BJ (cell line): ENCODE measurements at regions not wholly inside any gene's neighbourhood (a gene's known extent, or its start where the extent isn't known, plus 50 kb on each side); places are given as distances from the start of the nearest gene placed in this dataset.

Experiments used
- CTCF ChIA-PET: fragments of 350-600 bp; formaldehyde crosslinking; extraction: SDS; loops from one replicate; lab custom pipeline; 2021; ENCODE audit warnings: antibody characterized with exemption, inconsistent platforms; lab: Yijun Ruan, JAX
- POLR2A ChIA-PET: fragments of 300-600 bp; sonication (Branson Sonifier 250); formaldehyde crosslinking; extraction: SDS; loops from one replicate; lab custom pipeline; 2021; ENCODE audit warnings: antibody characterized with exemption; lab: Charles Lee
- DNase-seq: peaks from one replicate; pipeline ENCODE4 v3.0.0-alpha.2; 2011; ENCODE audit warnings: low read depth
- H3K27me3 ChIP-seq: 2 replicates; pipeline ENCODE4 v1.6.0; 2011; ENCODE audit warnings: low read length; ENCODE audit not compliant: control insufficient read depth, insufficient read depth
- H3K36me3 ChIP-seq: 2 replicates; pipeline ENCODE4 v1.5.1; 2011; ENCODE audit warnings: low read length; ENCODE audit not compliant: control insufficient read depth, insufficient read depth
- H3K4me3 ChIP-seq: 2 replicates; pipeline ENCODE4 v1.5.1; 2011; ENCODE audit warnings: low read depth, mild to moderate bottlenecking, control low read depth, low read length
- TF ChIP-seq, protein P1 (sequence below): IDR thresholded peaks from 2 replicates; pipeline ENCODE4 v1.5.1; 2011; ENCODE audit warnings: low read depth, mild to moderate bottlenecking, control low read depth, inconsistent platforms, low read length, moderate library complexity; ENCODE audit not compliant: insufficient read depth

DNA sequence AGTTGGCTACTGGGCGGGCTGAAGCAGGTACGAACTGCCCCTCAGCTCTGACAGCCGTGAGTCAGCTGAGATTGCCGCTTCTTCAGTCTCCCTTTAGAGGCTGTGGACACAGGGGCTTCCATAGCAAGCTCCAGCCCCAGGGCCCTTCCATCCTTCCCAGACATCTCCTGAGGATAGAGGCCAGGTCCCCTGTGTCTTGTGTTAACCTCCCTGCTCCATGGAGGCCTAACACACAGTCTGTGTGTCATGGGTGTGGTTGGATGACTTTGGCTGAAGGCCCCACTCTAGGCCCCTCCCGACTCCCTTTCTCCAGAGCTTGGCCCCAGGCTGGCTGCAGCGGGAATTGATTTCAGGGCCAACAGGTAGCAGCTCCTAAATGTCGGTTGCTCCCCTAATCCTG lies 116.1 kb upstream of the TLE3 start:
- CTCF ChIA-PET: interaction anchor here (1.5 kb wide), 1 partner anchor 35 kb away, joined by 3 read pairs; no protein-coding TSS in a partner anchor
- no peak overlapping the region for H3K4me3 ChIP-seq
- no peak for DNase-seq
- peaks cover 8% of the 10 kb centered on the region for H3K27me3 ChIP-seq
- POLR2A ChIA-PET: no interaction called here
- TF ChIP-seq, protein P1, sequence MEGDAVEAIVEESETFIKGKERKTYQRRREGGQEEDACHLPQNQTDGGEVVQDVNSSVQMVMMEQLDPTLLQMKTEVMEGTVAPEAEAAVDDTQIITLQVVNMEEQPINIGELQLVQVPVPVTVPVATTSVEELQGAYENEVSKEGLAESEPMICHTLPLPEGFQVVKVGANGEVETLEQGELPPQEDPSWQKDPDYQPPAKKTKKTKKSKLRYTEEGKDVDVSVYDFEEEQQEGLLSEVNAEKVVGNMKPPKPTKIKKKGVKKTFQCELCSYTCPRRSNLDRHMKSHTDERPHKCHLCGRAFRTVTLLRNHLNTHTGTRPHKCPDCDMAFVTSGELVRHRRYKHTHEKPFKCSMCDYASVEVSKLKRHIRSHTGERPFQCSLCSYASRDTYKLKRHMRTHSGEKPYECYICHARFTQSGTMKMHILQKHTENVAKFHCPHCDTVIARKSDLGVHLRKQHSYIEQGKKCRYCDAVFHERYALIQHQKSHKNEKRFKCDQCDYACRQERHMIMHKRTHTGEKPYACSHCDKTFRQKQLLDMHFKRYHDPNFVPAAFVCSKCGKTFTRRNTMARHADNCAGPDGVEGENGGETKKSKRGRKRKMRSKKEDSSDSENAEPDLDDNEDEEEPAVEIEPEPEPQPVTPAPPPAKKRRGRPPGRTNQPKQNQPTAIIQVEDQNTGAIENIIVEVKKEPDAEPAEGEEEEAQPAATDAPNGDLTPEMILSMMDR: no peak
- no peaks in the 10 kb centered on the region for H3K36me3 ChIP-seq

DNA sequence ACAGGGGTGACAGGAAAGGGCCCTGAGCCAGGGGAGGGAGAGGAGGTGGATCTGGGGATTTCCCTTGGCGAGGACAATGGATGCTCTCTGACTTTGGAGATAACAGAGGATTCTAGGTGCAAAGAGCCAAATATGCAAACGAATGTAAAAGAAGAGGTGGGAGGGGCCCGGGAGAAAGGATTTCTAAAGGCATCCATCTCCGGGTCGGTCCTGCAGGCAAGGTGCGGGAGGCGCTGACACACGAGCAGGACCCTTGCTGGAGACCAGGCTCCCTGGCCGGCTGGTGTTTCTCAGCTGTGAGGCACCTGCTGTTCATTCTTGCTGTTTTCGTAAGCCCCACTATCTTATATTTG lies 115.2 kb upstream of the TLE3 start:
- no peak for DNase-seq
- peaks cover 7% of the 10 kb centered on the region for H3K27me3 ChIP-seq
- CTCF ChIA-PET: interaction anchor here (1.5 kb wide), 1 partner anchor 34 kb away, joined by 3 read pairs; no protein-coding TSS in a partner anchor
- TF ChIP-seq, protein P1: no peak
- no peak overlapping the region for H3K4me3 ChIP-seq
- POLR2A ChIA-PET: no interaction called here
- H3K36me3 ChIP-seq: no peaks in the 10 kb centered on the region

DNA sequence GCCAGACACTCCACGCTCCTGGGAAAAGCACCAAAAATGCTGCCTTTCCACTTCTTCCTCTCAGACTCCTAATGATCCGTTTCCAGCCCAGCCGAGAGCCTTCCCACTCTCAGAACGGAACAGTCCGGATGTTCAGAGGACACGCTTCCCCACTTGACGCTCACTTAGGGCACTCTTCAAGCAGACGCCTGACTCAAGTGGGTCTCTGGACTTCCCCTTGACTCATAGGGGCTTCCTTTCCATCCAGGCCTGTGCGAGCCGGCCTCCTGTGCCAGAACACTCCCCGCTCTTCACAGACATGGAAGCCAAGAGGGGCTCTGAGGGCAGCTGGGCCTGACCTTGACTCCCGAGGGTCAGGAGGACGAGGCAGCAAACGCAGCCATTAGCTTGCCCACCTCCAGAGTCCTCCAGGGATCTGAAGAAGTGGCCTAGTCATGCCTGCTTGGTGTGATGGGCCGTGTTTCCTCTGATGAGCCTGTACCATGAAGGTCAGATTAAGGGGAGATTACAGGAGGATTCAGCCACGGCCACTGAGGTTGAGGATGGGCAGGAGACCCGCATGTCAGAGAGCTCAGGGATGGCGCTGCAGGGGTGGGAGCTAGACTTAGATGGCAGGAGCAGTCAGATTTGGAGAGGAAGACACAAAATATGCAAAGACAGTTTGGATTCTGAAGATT lies 114.7 kb upstream of the TLE3 start:
- DNase-seq: no peak
- Histone ChIP-seq H3K36me3 (no peaks in the 10 kb centered on the region), H3K4me3 (no peak overlapping the region), H3K27me3 (peaks cover 4% of the 10 kb centered on the region)
- ChIA-PET POLR2A (no interaction called here), CTCF (interaction anchor here (1.5 kb wide), 1 partner anchor 33 kb away, joined by 3 read pairs; no protein-coding TSS in a partner anchor)
- TF ChIP-seq, protein P1: no peak

DNA sequence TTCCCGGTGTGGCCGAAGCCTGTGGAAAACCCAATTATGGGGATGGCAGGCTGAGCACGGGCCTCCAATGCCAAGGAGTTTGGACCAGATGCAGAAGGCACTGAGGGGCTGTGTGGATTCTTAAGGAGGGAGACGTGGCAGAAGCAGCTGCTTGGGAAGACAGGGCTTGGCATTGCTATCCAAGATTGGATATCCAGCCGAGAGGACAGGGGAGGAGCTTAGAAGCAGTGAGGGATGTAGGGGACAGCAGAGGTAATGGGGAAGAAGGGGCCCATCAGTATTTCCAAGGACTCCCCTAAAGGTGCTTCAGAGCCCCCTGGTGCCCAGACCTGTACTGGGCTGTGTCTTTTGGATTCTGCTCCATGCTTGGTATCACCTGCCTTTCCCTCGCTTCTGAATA lies 112.8 kb upstream of the TLE3 start:
- Histone ChIP-seq H3K36me3 (no peaks in the 10 kb centered on the region), H3K4me3 (no peak overlapping the region), H3K27me3 (peaks cover 6% of the 10 kb centered on the region)
- DNase-seq: no peak
- POLR2A ChIA-PET: no interaction called here
- CTCF ChIA-PET: interaction anchor here (0.8 to 1.1 kb wide), 2 partner anchors 12 to 14 kb away, joined by 3 to 4 read pairs; no protein-coding TSS in a partner anchor
- TF ChIP-seq, protein P1: no peak

DNA sequence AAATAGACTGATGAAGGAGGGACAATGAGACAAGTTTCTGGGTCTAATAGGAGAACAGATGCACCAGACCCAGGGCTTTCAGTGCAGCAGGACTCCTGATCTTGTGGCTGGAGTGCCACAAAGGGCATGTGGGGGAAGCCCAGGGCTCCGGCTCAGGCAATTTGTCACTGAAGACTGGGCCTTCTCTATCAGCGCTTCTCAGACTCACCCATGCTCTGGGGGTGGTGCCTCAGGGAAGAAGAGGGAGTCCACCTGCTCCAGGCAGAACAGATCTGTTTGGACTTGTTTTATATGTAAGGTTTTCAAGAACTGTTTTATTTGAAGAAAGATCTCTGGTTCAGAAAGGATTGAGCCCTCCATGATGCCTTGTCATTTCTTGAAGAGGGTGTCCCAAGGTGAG lies 112.4 kb upstream of the TLE3 start:
- TF ChIP-seq, protein P1: no peak
- Histone ChIP-seq H3K36me3 (no peaks in the 10 kb centered on the region), H3K4me3 (no peak overlapping the region), H3K27me3 (peaks cover 6% of the 10 kb centered on the region)
- ChIA-PET POLR2A (no interaction called here), CTCF (interaction anchor here (0.8 to 1.1 kb wide), 2 partner anchors 11 to 14 kb away, joined by 3 to 4 read pairs; no protein-coding TSS in a partner anchor)
- no peak for DNase-seq
